H9 (cell line): ENCODE measurements at regions not wholly inside any gene's neighbourhood (a gene's known extent, or its start where the extent isn't known, plus 50 kb on each side); places are given as distances from the start of the nearest gene placed in this dataset.

Experiments used
- DNase-seq: peaks from one replicate; pipeline ENCODE4 v3.0.0-alpha.2; 2017
- H2AFZ ChIP-seq: one replicate; pipeline ENCODE4 v1.6.1; 2013; ENCODE audit warnings: mild to moderate bottlenecking, low read length, control low read depth, moderate library complexity
- H2AK5ac ChIP-seq: 2 replicates; pipeline ENCODE4 v1.6.1; 2013; ENCODE audit warnings: low read length, control low read depth, mixed read lengths; ENCODE audit not compliant: insufficient read length
- H2BK120ac ChIP-seq: one replicate; pipeline ENCODE4 v1.6.1; 2013; ENCODE audit warnings: low read depth, mild to moderate bottlenecking, low read length, control low read depth, inconsistent platforms; ENCODE audit not compliant: poor library complexity, severe bottlenecking
- H2BK12ac ChIP-seq: 2 replicates; pipeline ENCODE4 v1.6.1; 2013; ENCODE audit warnings: low read length, control low read depth, mixed read lengths, low read depth; ENCODE audit not compliant: insufficient read length
- H2BK15ac ChIP-seq: 2 replicates; pipeline ENCODE4 v1.6.1; 2013; ENCODE audit warnings: low read depth, low read length, control low read depth
- H2BK20ac ChIP-seq: one replicate; pipeline ENCODE4 v1.6.1; 2013; ENCODE audit warnings: low read depth, mild to moderate bottlenecking, low read length, control low read depth, inconsistent platforms; ENCODE audit not compliant: poor library complexity, severe bottlenecking
- H2BK5ac ChIP-seq: 2 replicates; pipeline ENCODE4 v1.6.1; 2013; ENCODE audit warnings: low read length, control low read depth, mixed read lengths; ENCODE audit not compliant: insufficient read length
- H3K14ac ChIP-seq: 2 replicates; pipeline ENCODE4 v1.6.1; 2013; ENCODE audit warnings: low read length, control low read depth; ENCODE audit not compliant: insufficient read depth
- H3K18ac ChIP-seq: 2 replicates; pipeline ENCODE4 v1.6.1; 2013; ENCODE audit warnings: low read depth, mild to moderate bottlenecking, mixed read lengths, low read length, control low read depth; ENCODE audit not compliant: insufficient read length
- H3K23ac ChIP-seq: 2 replicates; pipeline ENCODE4 v1.6.1; 2013; ENCODE audit warnings: low read length, control low read depth, mixed read lengths, low read depth; ENCODE audit not compliant: insufficient read length
- H3K23me2 ChIP-seq: 2 replicates; pipeline ENCODE4 v1.6.1; 2013; ENCODE audit warnings: low read depth, mild to moderate bottlenecking, mixed read lengths, low read length, control low read depth; ENCODE audit not compliant: insufficient read length, poor library complexity, severe bottlenecking
- H3K27ac ChIP-seq: 2 replicates; pipeline ENCODE4 v1.5.1; 2013; ENCODE audit warnings: low read length, control low read depth, mixed read lengths, low read depth; ENCODE audit not compliant: insufficient read length
- H3K27me3 ChIP-seq: 2 replicates; pipeline ENCODE4 v1.6.1; 2013; ENCODE audit warnings: low read length, control low read depth, inconsistent platforms; ENCODE audit not compliant: insufficient read depth
- H3K4ac ChIP-seq: 2 replicates; pipeline ENCODE4 v1.6.1; 2013; ENCODE audit warnings: low read depth, mild to moderate bottlenecking, control low read depth, inconsistent platforms, low read length, moderate library complexity
- H3K4me1 ChIP-seq: 2 replicates; pipeline ENCODE4 v1.6.1; 2013; ENCODE audit warnings: low read length, control low read depth, inconsistent platforms; ENCODE audit not compliant: insufficient read depth
- H3K4me2 ChIP-seq: 2 replicates; pipeline ENCODE4 v1.6.1; 2013; ENCODE audit warnings: low read length, control low read depth, mixed read lengths; ENCODE audit not compliant: insufficient read length, insufficient read depth
- H3K56ac ChIP-seq: 2 replicates; pipeline ENCODE4 v1.6.1; 2013; ENCODE audit warnings: low read depth, mild to moderate bottlenecking, mixed read lengths, low read length, control low read depth; ENCODE audit not compliant: insufficient read length
- H3K79me1 ChIP-seq: 2 replicates; pipeline ENCODE4 v1.6.1; 2013; ENCODE audit warnings: low read depth, mild to moderate bottlenecking, moderate library complexity, low read length, control low read depth, inconsistent platforms; ENCODE audit not compliant: insufficient read depth, poor library complexity, severe bottlenecking
- H3K79me2 ChIP-seq: 2 replicates; pipeline ENCODE4 v1.6.1; 2013; ENCODE audit warnings: low read length, control low read depth, inconsistent platforms; ENCODE audit not compliant: insufficient read depth
- H3K9ac ChIP-seq: 2 replicates; pipeline ENCODE4 v1.6.1; 2013; ENCODE audit warnings: low read length, control low read depth, mixed read lengths; ENCODE audit not compliant: insufficient read length; ENCODE audit errors: extremely low read depth
- H3K9me3 ChIP-seq: one replicate; pipeline ENCODE4 v1.6.1; 2013; ENCODE audit warnings: low read depth, low read length, inconsistent platforms; ENCODE audit not compliant: control insufficient read depth
- H3T11ph ChIP-seq: one replicate; pipeline ENCODE4 v1.6.1; 2013; ENCODE audit warnings: mild to moderate bottlenecking, low read length, control low read depth, inconsistent platforms
- H4K20me1 ChIP-seq: one replicate; pipeline ENCODE4 v1.6.1; 2013; ENCODE audit not compliant: control insufficient read depth, insufficient read length, insufficient read depth
- H4K5ac ChIP-seq: 2 replicates; pipeline ENCODE4 v1.6.1; 2013; ENCODE audit warnings: low read depth, mild to moderate bottlenecking, mixed read lengths, low read length, control low read depth; ENCODE audit not compliant: insufficient read length
- H4K8ac ChIP-seq: replicated peaks from 2 replicates; pipeline ENCODE4 v1.6.1; 2013; ENCODE audit warnings: low read length, control low read depth, mixed read lengths, low read depth; ENCODE audit not compliant: insufficient read length
- H4K91ac ChIP-seq: 2 replicates; pipeline ENCODE4 v1.6.1; 2013; ENCODE audit warnings: low read depth, mild to moderate bottlenecking, moderate library complexity, mixed read lengths, low read length, control low read depth; ENCODE audit not compliant: insufficient read length
- H3K27ac Mint-ChIP-seq, 3 experiments: 2 replicates in 2 of 3; 3 replicates in 1 of 3; pipeline ENCODE4 v1.8.0; 2020 to 2021; ENCODE audit warnings: mixed read lengths in 3 of 3, mild to moderate bottlenecking in 1 of 3, moderate library complexity in 1 of 3
- H3K27me3 Mint-ChIP-seq: 2 replicates; pipeline ENCODE4 v1.8.0; 2021; ENCODE audit warnings: low read depth, mild to moderate bottlenecking, moderate library complexity, mixed read lengths
- H3K36me3 Mint-ChIP-seq, 3 experiments: 2 replicates in 2 of 3; 3 replicates in 1 of 3; pipeline ENCODE4 v1.8.0; 2020 to 2021; ENCODE audit warnings: low read depth in 3 of 3, mixed read lengths in 3 of 3; ENCODE audit not compliant: insufficient read depth in 1 of 3
- H3K4me1 Mint-ChIP-seq, 2 experiments: 2 replicates each; pipeline ENCODE4 v1.8.0; 2020; ENCODE audit warnings: mixed read lengths in 2 of 2
- H3K4me3 Mint-ChIP-seq, 2 experiments: 2 replicates in 1 of 2; 3 replicates in 1 of 2; pipeline ENCODE4 v1.8.0; 2020 to 2021; ENCODE audit warnings: mild to moderate bottlenecking in 2 of 2, mixed read lengths in 2 of 2, moderate library complexity in 1 of 2
- H3K9me3 Mint-ChIP-seq, 2 experiments: 2 replicates in 1 of 2; 3 replicates in 1 of 2; pipeline ENCODE4 v1.8.0; 2020; ENCODE audit warnings: mild to moderate bottlenecking in 2 of 2, mixed read lengths in 2 of 2, moderate library complexity in 1 of 2
- CTCF ChIP-seq: fragments of 200-600 bp; sonication (generic); conservative IDR thresholded peaks from 3 replicates; pipeline ENCODE4 v1.8.0; 2021; ENCODE audit warnings: antibody characterized with exemption, mild to moderate bottlenecking
- WGBS: extraction: QIAGEN DNeasy Blood & Tissue Kit; methylation state at CpG from one replicate; pipeline ENCODE4 v1.1.7; 2013; ENCODE audit warnings: missing lambda C conversion rate, low lambda C conversion rate, mixed read lengths; ENCODE audit not compliant: insufficient read length; ENCODE audit errors: extremely low coverage; 5-methylcytosine and 5-hydroxymethylcytosine counted together

DNA sequence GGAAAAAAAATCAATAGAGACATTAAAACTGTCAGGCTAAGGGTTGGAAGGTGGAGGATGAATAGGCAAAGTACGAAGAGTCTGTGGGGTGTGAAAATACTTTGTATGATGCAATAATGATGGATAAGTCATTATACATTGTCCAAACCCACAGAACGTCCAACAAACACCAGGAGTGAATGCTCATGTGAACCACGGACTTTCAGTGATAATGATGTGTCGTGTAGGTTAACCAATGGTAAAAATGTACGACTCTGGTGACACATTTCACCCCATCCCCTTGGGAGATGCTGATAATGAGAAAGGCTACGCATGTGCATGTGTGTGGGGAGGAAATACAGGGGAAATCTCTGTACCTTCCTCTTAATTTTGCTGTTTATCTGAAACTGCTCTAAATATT, 665.2 kb downstream of the FAT4 start:
- Histone ChIP-seq H3K27ac (no peak overlapping the region), H3K14ac (no peak overlapping the region), H2BK15ac (no peak overlapping the region), H4K5ac (no peak overlapping the region), H2BK20ac (no peak overlapping the region), H2BK120ac (no peak overlapping the region), H2AFZ (no peak overlapping the region), H3K27me3 (no peaks in the 10 kb centered on the region), H4K91ac (no peak overlapping the region), H3K9me3 (no peaks in the 10 kb centered on the region), H3K79me1 (no peaks in the 10 kb centered on the region), H3K23me2 (no peaks in the 10 kb centered on the region), H2BK12ac (no peak overlapping the region), H3K56ac (no peak overlapping the region), H2BK5ac (no peak overlapping the region), H3K9ac (no peak overlapping the region), H3K4ac (no peak overlapping the region), H3K18ac (no peak overlapping the region), H4K20me1 (no peaks in the 10 kb centered on the region), H3K23ac (no peak overlapping the region), H4K8ac (no peak overlapping the region), H3K4me2 (no peak overlapping the region), H3K79me2 (no peaks in the 10 kb centered on the region), H2AK5ac (no peak overlapping the region), H3K4me1 (no peaks in the 10 kb centered on the region), H3T11ph (no peak overlapping the region)
- no peaks in the 10 kb centered on the region for H3K27me3 Mint-ChIP-seq
- H3K36me3 Mint-ChIP-seq = no peaks in the 10 kb centered on the region
- TF ChIP-seq CTCF = no peak
- H3K4me3 Mint-ChIP-seq = no peak overlapping the region
- H3K9me3 Mint-ChIP-seq = no peaks in the 10 kb centered on the region
- WGBS = no CpG with 5 or more reads among the region's 6 CpGs
- H3K27ac Mint-ChIP-seq = no peak overlapping the region
- no peak for DNase-seq
- peaks cover 0 to 4% of the 10 kb centered on the region in 2 experiments; a peak in 1 of 4 replicates for H3K4me1 Mint-ChIP-seq
